GM23338 (cell line): ENCODE measurements at regions not wholly inside any gene's neighbourhood (a gene's known extent, or its start where the extent isn't known, plus 50 kb on each side); places are given as distances from the start of the nearest gene placed in this dataset.

Experiments used
- ATAC-seq: fragments of 200-7000 bp; cut with Tn5 transposase; 3 replicates; pipeline ENCODE4 v1.9.1; 2020
- DNase-seq: peaks from one replicate; pipeline ENCODE4 v3.0.0-alpha.2; 2015; ENCODE audit warnings: low spot score
- H2AFZ ChIP-seq: fragments of 200-600 bp; sonication (generic); 2 replicates; pipeline ENCODE4 v1.8.0; 2016; ENCODE audit warnings: antibody characterized with exemption, mild to moderate bottlenecking, moderate library complexity
- H3F3A ChIP-seq: fragments of 200-600 bp; sonication (generic); replicated peaks from 2 replicates; pipeline ENCODE4 v1.8.0; 2017; ENCODE audit warnings: antibody characterized with exemption, mixed run types, low read depth
- H3K27ac ChIP-seq: fragments of 200-600 bp; sonication (generic); 2 replicates; pipeline ENCODE4 v1.6.1; 2016; ENCODE audit warnings: low read depth
- H3K27me3 ChIP-seq: fragments of 200-600 bp; sonication (generic); 2 replicates; pipeline ENCODE4 v1.8.0; 2016; ENCODE audit warnings: mild to moderate bottlenecking, mixed run types, moderate library complexity; ENCODE audit not compliant: insufficient read depth
- H3K36me3 ChIP-seq: fragments of 200-600 bp; sonication (generic); 2 replicates; pipeline ENCODE4 v1.8.0; 2016; ENCODE audit warnings: mild to moderate bottlenecking; ENCODE audit not compliant: insufficient read depth
- H3K4me1 ChIP-seq: fragments of 200-600 bp; sonication (generic); 2 replicates; pipeline ENCODE4 v1.8.0; 2016; ENCODE audit warnings: mild to moderate bottlenecking, moderate library complexity; ENCODE audit not compliant: insufficient read depth
- H3K4me2 ChIP-seq: fragments of 200-600 bp; sonication (generic); 2 replicates; pipeline ENCODE4 v1.7.1; 2017; ENCODE audit warnings: mixed run types
- H3K4me3 ChIP-seq: fragments of 200-600 bp; sonication (generic); 2 replicates; pipeline ENCODE4 v1.6.1; 2016; ENCODE audit warnings: mixed run types
- H3K79me2 ChIP-seq: fragments of 200-600 bp; sonication (generic); replicated peaks from 2 replicates; pipeline ENCODE4 v1.8.0; 2017; ENCODE audit warnings: mild to moderate bottlenecking; ENCODE audit not compliant: insufficient read depth
- H3K9me2 ChIP-seq: fragments of 200-600 bp; sonication (generic); 2 replicates; pipeline ENCODE4 v1.8.0; 2017; ENCODE audit not compliant: insufficient read depth
- H4K20me1 ChIP-seq: fragments of 200-600 bp; sonication (generic); replicated peaks from 2 replicates; pipeline ENCODE4 v1.8.0; 2017; ENCODE audit warnings: mild to moderate bottlenecking; ENCODE audit not compliant: insufficient read depth
- H3K27ac Mint-ChIP-seq: 2 replicates; pipeline ENCODE4 v1.8.0; 2020; ENCODE audit warnings: inconsistent platforms, mild to moderate bottlenecking, moderate library complexity, mixed read lengths
- H3K27me3 Mint-ChIP-seq: 3 replicates; pipeline ENCODE4 v1.8.0; 2022; ENCODE audit warnings: low read depth, mild to moderate bottlenecking, moderate library complexity, mixed read lengths, inconsistent platforms; ENCODE audit not compliant: insufficient read depth, poor library complexity
- H3K36me3 Mint-ChIP-seq: 3 replicates; pipeline ENCODE4 v1.8.0; 2021; ENCODE audit warnings: low read depth, mild to moderate bottlenecking, inconsistent platforms, moderate library complexity, mixed read lengths
- H3K4me1 Mint-ChIP-seq: 3 replicates; pipeline ENCODE4 v1.8.0; 2020; ENCODE audit warnings: mild to moderate bottlenecking, inconsistent platforms, mixed read lengths
- H3K4me3 Mint-ChIP-seq: 3 replicates; pipeline ENCODE4 v1.8.0; 2021; ENCODE audit warnings: moderate library complexity, mild to moderate bottlenecking, inconsistent platforms, mixed read lengths
- H3K9me3 Mint-ChIP-seq: 3 replicates; pipeline ENCODE4 v1.8.0; 2020; ENCODE audit warnings: moderate library complexity, mild to moderate bottlenecking, inconsistent platforms, mixed read lengths
- CREB1 ChIP-seq: fragments of 250-450 bp; sonication (Bioruptor Pico); IDR thresholded peaks from 2 replicates; pipeline ENCODE4 v1.5.0; 2020; ENCODE audit warnings: low read depth, mild to moderate bottlenecking, moderate library complexity
- EZH2 ChIP-seq: fragments of 200-600 bp; sonication (generic); IDR thresholded peaks from one replicate; pipeline ENCODE4 v1.8.0; 2017; ENCODE audit warnings: antibody characterized with exemption, mild to moderate bottlenecking, low read depth; ENCODE audit not compliant: unreplicated experiment
- EZH2phosphoT487 ChIP-seq: fragments of 200-600 bp; sonication (generic); IDR thresholded peaks from one replicate; pipeline ENCODE4 v1.8.1; 2018; ENCODE audit warnings: antibody characterized with exemption; ENCODE audit not compliant: unreplicated experiment
- JUNB ChIP-seq: IDR thresholded peaks from one replicate; pipeline ENCODE4 v1.6.1; 2016; ENCODE audit warnings: antibody characterized with exemption; ENCODE audit not compliant: unreplicated experiment
- NANOG ChIP-seq: IDR thresholded peaks from 2 replicates; pipeline ENCODE4 v1.6.1; 2016; ENCODE audit warnings: antibody characterized with exemption, borderline replicate concordance
- ZNF331 ChIP-seq: fragments of 250-450 bp; sonication (Bioruptor Pico); IDR thresholded peaks from 2 replicates; pipeline ENCODE4 v1.5.0; 2020; ENCODE audit warnings: low read depth, mild to moderate bottlenecking, moderate library complexity
- TF ChIP-seq, protein P1 (sequence below), 2 experiments: fragments of 200-600 bp in 1 of 2; sonication (generic) in 1 of 2; conservative IDR thresholded peaks; 2 replicates each; pipeline versions ENCODE4 v1.5.1 to v1.6.1; 2016 to 2017; ENCODE audit warnings: antibody characterized with exemption in 2 of 2, low read depth in 2 of 2, mild to moderate bottlenecking in 2 of 2, moderate library complexity in 1 of 2
- TF ChIP-seq, protein P2 (sequence below): IDR thresholded peaks from 2 replicates; pipeline ENCODE4 v1.6.1; 2016; ENCODE audit warnings: antibody characterized with exemption
- TF ChIP-seq, protein P3 (sequence below): IDR thresholded peaks from one replicate; pipeline ENCODE4 v1.6.1; 2018; ENCODE audit warnings: antibody characterized with exemption; ENCODE audit not compliant: unreplicated experiment

DNA sequence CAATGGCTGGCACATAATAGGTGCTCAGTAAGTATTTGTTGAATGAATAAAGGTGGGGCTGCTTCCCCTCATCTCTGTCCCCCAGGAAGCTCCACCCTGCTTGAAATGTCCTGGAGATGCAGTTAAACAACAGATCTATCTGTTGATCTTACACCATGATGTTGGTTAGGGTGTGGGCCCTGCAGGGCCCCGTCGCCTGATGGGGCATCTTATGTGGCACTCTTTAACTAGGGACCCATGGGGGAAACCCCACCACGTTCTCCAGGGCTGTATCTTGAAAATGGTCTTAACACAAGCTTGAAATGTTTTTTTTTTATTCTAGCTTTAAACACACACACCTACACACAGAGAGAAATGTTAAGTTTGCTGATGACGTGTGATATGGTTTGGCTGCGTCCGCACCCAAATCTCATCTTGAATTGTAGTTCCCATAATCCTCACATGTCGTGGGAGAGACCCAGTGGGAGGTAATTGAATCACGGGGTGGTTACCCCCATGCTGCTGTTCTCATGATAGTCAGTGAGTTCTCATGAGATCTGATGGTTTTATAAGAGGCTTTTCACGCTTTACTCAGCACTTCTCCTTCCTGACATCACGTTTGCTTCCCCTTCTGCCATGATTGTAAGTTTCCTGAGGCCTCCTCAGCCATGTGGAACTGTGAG is 741.7 kb downstream of the VRK1 start:
- H3K27ac ChIP-seq, result no peak overlapping the region
- Mint-ChIP-seq H3K27ac (no peak overlapping the region), H3K4me1 (peaks cover 3% of the 10 kb centered on the region; the same call in 1 of the 3 replicates), H3K27me3 (no peaks in the 10 kb centered on the region), H3K36me3 (no peaks in the 10 kb centered on the region), H3K9me3 (no peaks in the 10 kb centered on the region), H3K4me3 (no peak overlapping the region)
- TF ChIP-seq, protein P1, sequence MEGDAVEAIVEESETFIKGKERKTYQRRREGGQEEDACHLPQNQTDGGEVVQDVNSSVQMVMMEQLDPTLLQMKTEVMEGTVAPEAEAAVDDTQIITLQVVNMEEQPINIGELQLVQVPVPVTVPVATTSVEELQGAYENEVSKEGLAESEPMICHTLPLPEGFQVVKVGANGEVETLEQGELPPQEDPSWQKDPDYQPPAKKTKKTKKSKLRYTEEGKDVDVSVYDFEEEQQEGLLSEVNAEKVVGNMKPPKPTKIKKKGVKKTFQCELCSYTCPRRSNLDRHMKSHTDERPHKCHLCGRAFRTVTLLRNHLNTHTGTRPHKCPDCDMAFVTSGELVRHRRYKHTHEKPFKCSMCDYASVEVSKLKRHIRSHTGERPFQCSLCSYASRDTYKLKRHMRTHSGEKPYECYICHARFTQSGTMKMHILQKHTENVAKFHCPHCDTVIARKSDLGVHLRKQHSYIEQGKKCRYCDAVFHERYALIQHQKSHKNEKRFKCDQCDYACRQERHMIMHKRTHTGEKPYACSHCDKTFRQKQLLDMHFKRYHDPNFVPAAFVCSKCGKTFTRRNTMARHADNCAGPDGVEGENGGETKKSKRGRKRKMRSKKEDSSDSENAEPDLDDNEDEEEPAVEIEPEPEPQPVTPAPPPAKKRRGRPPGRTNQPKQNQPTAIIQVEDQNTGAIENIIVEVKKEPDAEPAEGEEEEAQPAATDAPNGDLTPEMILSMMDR (conservative IDR thresholded peaks at IDR 0.05; ENCODE audit: low read depth in 2 of 2), result no peak
- TF ChIP-seq EZH2phosphoT487, result no peak
- no peak for TF ChIP-seq EZH2
- no peak for TF ChIP-seq CREB1 (CRISPR knock-in tag)
- TF ChIP-seq JUNB, result no peak
- TF ChIP-seq ZNF331 (CRISPR knock-in tag), result no peak
- no peak for TF ChIP-seq NANOG
- H3K79me2 ChIP-seq, result no peaks in the 10 kb centered on the region
- H3K36me3 ChIP-seq, result no peaks in the 10 kb centered on the region
- no peak overlapping the region for H2AFZ ChIP-seq
- no peak overlapping the region for H3K4me2 ChIP-seq
- no peaks in the 10 kb centered on the region for H3K4me1 ChIP-seq
- ATAC-seq (no peak), DNase-seq (no peak)
- no peaks in the 10 kb centered on the region for H3K27me3 ChIP-seq
- no peaks in the 10 kb centered on the region for H4K20me1 ChIP-seq
- no peaks in the 10 kb centered on the region for H3F3A ChIP-seq
- no peaks in the 10 kb centered on the region; the same call in 1 of the 2 replicates for H3K9me2 ChIP-seq
- H3K4me3 ChIP-seq, result no peak overlapping the region

DNA sequence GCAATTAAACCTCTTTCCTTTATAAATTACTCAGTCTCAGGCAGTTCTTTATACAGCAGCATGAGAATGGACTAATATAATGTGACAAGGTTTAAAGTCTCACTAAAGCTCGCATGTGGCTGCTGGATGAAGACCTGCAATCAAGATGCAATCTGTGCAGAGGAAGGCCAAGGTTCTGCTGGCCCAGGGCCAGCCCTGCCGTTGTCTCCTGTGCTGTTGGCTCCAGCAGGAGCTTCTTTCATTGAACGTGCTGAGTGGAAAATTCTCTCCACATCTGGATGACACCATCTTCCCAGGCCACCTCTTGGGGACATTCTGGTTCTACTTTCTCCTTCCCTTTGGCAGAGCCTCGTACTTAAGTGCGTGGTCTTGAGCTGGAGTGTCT is 742.2 kb downstream of the VRK1 start:
- H3K4me1 ChIP-seq, result no peaks in the 10 kb centered on the region
- H3K36me3 ChIP-seq, result no peaks in the 10 kb centered on the region
- no peak overlapping the region for H3K4me2 ChIP-seq
- Mint-ChIP-seq H3K27me3 (no peaks in the 10 kb centered on the region), H3K4me3 (no peak overlapping the region), H3K9me3 (no peaks in the 10 kb centered on the region), H3K36me3 (no peaks in the 10 kb centered on the region), H3K4me1 (peaks cover 3% of the 10 kb centered on the region; the same call in 2 of the 3 replicates), H3K27ac (no peak overlapping the region)
- H2AFZ ChIP-seq, result no peak overlapping the region
- TF ChIP-seq, protein P2, sequence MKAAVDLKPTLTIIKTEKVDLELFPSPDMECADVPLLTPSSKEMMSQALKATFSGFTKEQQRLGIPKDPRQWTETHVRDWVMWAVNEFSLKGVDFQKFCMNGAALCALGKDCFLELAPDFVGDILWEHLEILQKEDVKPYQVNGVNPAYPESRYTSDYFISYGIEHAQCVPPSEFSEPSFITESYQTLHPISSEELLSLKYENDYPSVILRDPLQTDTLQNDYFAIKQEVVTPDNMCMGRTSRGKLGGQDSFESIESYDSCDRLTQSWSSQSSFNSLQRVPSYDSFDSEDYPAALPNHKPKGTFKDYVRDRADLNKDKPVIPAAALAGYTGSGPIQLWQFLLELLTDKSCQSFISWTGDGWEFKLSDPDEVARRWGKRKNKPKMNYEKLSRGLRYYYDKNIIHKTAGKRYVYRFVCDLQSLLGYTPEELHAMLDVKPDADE, result no peak
- TF ChIP-seq JUNB, result no peak
- TF ChIP-seq, protein P3, sequence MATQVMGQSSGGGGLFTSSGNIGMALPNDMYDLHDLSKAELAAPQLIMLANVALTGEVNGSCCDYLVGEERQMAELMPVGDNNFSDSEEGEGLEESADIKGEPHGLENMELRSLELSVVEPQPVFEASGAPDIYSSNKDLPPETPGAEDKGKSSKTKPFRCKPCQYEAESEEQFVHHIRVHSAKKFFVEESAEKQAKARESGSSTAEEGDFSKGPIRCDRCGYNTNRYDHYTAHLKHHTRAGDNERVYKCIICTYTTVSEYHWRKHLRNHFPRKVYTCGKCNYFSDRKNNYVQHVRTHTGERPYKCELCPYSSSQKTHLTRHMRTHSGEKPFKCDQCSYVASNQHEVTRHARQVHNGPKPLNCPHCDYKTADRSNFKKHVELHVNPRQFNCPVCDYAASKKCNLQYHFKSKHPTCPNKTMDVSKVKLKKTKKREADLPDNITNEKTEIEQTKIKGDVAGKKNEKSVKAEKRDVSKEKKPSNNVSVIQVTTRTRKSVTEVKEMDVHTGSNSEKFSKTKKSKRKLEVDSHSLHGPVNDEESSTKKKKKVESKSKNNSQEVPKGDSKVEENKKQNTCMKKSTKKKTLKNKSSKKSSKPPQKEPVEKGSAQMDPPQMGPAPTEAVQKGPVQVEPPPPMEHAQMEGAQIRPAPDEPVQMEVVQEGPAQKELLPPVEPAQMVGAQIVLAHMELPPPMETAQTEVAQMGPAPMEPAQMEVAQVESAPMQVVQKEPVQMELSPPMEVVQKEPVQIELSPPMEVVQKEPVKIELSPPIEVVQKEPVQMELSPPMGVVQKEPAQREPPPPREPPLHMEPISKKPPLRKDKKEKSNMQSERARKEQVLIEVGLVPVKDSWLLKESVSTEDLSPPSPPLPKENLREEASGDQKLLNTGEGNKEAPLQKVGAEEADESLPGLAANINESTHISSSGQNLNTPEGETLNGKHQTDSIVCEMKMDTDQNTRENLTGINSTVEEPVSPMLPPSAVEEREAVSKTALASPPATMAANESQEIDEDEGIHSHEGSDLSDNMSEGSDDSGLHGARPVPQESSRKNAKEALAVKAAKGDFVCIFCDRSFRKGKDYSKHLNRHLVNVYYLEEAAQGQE, result no peak
- H3F3A ChIP-seq, result no peaks in the 10 kb centered on the region
- no peak overlapping the region for H3K4me3 ChIP-seq
- no peaks in the 10 kb centered on the region for H4K20me1 ChIP-seq
- ATAC-seq, result no peak
- H3K27ac ChIP-seq, result no peak overlapping the region
- H3K79me2 ChIP-seq, result no peaks in the 10 kb centered on the region
- no peaks in the 10 kb centered on the region for H3K27me3 ChIP-seq
- DNase-seq, result no peak
- H3K9me2 ChIP-seq, result no peaks in the 10 kb centered on the region; the same call in 1 of the 2 replicates
